Panc1 (cell line): ENCODE measurements at regions not wholly inside any gene's neighbourhood (a gene's known extent, or its start where the extent isn't known, plus 50 kb on each side); places are given as distances from the start of the nearest gene placed in this dataset.

ENCODE experiments used
- POLR2AphosphoS5 ChIP-seq: IDR thresholded peaks from 2 replicates; pipeline ENCODE4 v1.6.1; 2012; ENCODE audit warnings: mild to moderate bottlenecking, low read depth, low read length, moderate library complexity
- TCF7L2 ChIP-seq: IDR thresholded peaks from 2 replicates; pipeline ENCODE4 v1.6.1; 2011; ENCODE audit warnings: mild to moderate bottlenecking, low read depth, low read length, inconsistent platforms
- TF ChIP-seq, protein P1 (sequence below): fragments of 450-650 bp; IDR thresholded peaks from 2 replicates; pipeline ENCODE4 v1.5.1; 2017; ENCODE audit warnings: mild to moderate bottlenecking
- TF ChIP-seq, protein P2 (sequence below), 2 experiments: IDR thresholded peaks; 2 replicates each; pipeline ENCODE4 v1.6.1; 2011 to 2012; ENCODE audit warnings: low read depth in 2 of 2, control low read depth in 1 of 2, low read length in 1 of 2, mild to moderate bottlenecking in 1 of 2, moderate library complexity in 1 of 2; ENCODE audit not compliant: insufficient read depth in 1 of 2

DNA sequence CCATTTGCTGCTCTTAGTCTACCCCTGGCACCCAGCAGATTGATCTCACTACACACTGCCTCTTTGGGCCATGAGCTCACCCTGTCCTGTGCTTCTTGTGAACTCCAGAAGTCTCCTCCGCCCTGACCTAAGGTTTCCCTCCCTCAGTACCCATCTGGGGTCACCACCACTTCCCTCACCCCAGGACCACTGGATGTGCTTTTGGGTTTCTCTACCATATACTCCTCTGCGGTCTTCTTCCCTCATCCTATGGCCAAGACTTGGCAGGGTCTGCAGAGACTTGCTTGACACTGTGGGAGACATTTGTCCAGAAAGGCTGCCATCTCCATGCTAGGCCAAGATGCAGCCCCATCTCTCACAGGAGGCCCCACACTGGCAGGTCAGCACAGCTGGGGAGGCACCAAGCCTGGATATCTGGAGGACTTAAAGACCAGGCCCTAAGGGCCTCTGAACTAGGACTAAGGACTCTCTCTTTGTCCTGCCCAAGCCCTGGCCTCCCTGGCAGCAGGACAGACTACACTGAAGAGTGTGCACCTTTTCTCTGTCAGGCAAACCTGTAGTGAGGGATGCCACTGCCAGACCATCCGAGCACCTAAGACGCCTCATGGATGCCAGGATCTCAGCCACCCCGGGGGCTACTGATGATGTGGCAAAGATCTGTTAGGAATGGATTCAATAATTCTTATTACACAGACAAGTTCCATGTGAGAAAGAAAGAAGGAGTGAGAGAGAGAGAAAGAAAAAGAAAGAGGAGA is 134.6 kb downstream of the ZNF467 start:
- TF ChIP-seq, protein P1, sequence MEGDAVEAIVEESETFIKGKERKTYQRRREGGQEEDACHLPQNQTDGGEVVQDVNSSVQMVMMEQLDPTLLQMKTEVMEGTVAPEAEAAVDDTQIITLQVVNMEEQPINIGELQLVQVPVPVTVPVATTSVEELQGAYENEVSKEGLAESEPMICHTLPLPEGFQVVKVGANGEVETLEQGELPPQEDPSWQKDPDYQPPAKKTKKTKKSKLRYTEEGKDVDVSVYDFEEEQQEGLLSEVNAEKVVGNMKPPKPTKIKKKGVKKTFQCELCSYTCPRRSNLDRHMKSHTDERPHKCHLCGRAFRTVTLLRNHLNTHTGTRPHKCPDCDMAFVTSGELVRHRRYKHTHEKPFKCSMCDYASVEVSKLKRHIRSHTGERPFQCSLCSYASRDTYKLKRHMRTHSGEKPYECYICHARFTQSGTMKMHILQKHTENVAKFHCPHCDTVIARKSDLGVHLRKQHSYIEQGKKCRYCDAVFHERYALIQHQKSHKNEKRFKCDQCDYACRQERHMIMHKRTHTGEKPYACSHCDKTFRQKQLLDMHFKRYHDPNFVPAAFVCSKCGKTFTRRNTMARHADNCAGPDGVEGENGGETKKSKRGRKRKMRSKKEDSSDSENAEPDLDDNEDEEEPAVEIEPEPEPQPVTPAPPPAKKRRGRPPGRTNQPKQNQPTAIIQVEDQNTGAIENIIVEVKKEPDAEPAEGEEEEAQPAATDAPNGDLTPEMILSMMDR, result no peak
- TF ChIP-seq, protein P2, sequence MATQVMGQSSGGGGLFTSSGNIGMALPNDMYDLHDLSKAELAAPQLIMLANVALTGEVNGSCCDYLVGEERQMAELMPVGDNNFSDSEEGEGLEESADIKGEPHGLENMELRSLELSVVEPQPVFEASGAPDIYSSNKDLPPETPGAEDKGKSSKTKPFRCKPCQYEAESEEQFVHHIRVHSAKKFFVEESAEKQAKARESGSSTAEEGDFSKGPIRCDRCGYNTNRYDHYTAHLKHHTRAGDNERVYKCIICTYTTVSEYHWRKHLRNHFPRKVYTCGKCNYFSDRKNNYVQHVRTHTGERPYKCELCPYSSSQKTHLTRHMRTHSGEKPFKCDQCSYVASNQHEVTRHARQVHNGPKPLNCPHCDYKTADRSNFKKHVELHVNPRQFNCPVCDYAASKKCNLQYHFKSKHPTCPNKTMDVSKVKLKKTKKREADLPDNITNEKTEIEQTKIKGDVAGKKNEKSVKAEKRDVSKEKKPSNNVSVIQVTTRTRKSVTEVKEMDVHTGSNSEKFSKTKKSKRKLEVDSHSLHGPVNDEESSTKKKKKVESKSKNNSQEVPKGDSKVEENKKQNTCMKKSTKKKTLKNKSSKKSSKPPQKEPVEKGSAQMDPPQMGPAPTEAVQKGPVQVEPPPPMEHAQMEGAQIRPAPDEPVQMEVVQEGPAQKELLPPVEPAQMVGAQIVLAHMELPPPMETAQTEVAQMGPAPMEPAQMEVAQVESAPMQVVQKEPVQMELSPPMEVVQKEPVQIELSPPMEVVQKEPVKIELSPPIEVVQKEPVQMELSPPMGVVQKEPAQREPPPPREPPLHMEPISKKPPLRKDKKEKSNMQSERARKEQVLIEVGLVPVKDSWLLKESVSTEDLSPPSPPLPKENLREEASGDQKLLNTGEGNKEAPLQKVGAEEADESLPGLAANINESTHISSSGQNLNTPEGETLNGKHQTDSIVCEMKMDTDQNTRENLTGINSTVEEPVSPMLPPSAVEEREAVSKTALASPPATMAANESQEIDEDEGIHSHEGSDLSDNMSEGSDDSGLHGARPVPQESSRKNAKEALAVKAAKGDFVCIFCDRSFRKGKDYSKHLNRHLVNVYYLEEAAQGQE (IDR thresholded peaks at IDR 0.05; ENCODE audit: insufficient read depth in 1 of 2, low read depth in 2 of 2, low read length in 1 of 2), result no peak
- TF ChIP-seq POLR2AphosphoS5 (no peak), TCF7L2 (no peak)
